ENCODE measurements at regions not wholly inside any gene's neighbourhood (a gene's known extent, or its start where the extent isn't known, plus 50 kb on each side); places are given as distances from the start of the nearest gene placed in this dataset.
A peak's percentile ranks its signal among the peaks of the same experiment; 100 is the strongest.

DNA sequence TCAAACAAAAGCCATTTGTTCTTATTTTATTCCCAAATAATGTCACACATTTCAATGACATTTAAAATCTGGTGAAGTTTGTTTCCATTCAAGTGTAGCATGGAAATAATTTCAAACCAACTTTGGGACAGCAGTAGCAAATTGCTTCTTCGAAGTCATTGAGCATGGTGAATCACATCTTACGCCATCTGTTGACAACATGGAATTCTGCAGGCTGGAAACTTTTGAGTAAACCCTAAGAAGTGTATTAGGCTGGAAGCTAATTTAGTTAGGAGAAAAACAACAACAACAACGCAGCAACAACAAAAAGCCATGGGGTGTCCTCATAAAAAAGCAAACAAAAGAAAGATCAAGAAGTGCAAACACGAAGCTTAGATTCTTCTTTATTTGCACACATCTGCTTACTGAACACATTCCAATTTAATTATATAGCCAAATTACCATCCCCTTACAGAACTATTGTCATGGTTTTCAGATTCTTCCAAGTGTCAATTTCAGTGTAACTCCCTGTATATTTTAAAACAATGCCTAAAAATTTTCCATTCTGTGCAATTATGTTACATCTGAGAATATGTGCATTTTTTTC, 659.0 kb upstream of the CDH7 start:
- Histone ChIP-seq H3K79me2 (ENCODE audit: insufficient read depth, low read depth, low read length) (no peaks in the 10 kb centered on the region), H3K4me2 (ENCODE audit: low read length) (no peak overlapping the region), H2AFZ (ENCODE audit: low read length) (no peak overlapping the region), H3K4me1 (ENCODE audit: insufficient read depth, low read length, poor library complexity, severe bottlenecking) (no peaks in the 10 kb centered on the region), H3K4me3 (ENCODE audit: low read depth, low read length, poor library complexity, severe bottlenecking) (no peak overlapping the region), H4K20me1 (ENCODE audit: insufficient read depth, low read length) (no peaks in the 10 kb centered on the region), H3K9me3 (ENCODE audit: low read length) (no peaks in the 10 kb centered on the region), H3K36me3 (ENCODE audit: insufficient read depth, low read length) (no peaks in the 10 kb centered on the region), H3K27ac (ENCODE audit: low read depth, low read length, poor library complexity, severe bottlenecking) (no peak overlapping the region), H3K9me2 (ENCODE audit: insufficient read depth, low read length) (no peaks in the 10 kb centered on the region)
- TF ChIP-seq, protein P1, sequence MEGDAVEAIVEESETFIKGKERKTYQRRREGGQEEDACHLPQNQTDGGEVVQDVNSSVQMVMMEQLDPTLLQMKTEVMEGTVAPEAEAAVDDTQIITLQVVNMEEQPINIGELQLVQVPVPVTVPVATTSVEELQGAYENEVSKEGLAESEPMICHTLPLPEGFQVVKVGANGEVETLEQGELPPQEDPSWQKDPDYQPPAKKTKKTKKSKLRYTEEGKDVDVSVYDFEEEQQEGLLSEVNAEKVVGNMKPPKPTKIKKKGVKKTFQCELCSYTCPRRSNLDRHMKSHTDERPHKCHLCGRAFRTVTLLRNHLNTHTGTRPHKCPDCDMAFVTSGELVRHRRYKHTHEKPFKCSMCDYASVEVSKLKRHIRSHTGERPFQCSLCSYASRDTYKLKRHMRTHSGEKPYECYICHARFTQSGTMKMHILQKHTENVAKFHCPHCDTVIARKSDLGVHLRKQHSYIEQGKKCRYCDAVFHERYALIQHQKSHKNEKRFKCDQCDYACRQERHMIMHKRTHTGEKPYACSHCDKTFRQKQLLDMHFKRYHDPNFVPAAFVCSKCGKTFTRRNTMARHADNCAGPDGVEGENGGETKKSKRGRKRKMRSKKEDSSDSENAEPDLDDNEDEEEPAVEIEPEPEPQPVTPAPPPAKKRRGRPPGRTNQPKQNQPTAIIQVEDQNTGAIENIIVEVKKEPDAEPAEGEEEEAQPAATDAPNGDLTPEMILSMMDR (conservative IDR thresholded peaks at IDR 0.05; ENCODE audit: low read length), result peak; percentile 69
- no peak for TF ChIP-seq EZH2phosphoT487 (IDR thresholded peaks at IDR 0.05; ENCODE audit: borderline replicate concordance, low read depth, low read length)
- ChIA-PET POLR2A (no interaction called here), CTCF (ENCODE audit: unreplicated experiment) (no interaction called here)
- no TSS peak for BruUV-seq (replicated peaks)
- peak; percentile 28 for DNase-seq (ENCODE audit: low spot score)
- intact Hi-C loops (cut with micrococcal nuclease; ENCODE audit: unreplicated experiment), result no loop called here

DNA sequence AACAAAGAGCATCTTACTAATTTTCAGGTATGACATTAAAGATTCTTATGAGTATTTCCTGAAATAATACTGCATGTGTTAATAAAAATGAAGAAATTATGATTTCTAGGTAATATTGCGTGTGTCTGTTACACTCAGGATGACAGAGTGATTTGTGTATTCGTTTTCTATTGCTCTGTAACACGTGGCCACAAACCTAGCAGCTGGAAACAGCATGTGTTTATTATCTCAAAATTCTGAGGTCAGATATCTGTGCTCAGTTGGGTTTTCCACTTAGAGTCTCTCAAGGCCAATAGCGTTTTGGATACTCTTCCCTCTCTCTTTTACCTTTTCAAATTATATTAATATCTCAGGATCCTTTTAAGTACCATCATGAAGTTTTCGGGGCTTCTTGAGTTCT, 667.9 kb upstream of the CDH7 start:
- no peaks in the 10 kb centered on the region for H3K9me2 ChIP-seq (ENCODE audit: insufficient read depth, low read length)
- no peaks in the 10 kb centered on the region for H3K36me3 ChIP-seq (ENCODE audit: insufficient read depth, low read length)
- H4K20me1 ChIP-seq (ENCODE audit: insufficient read depth, low read length), result no peaks in the 10 kb centered on the region
- no peaks in the 10 kb centered on the region for H3K9me3 ChIP-seq (ENCODE audit: low read length)
- ChIA-PET CTCF (ENCODE audit: unreplicated experiment) (no interaction called here), POLR2A (no interaction called here)
- H3K4me2 ChIP-seq (ENCODE audit: low read length), result no peak overlapping the region
- H3K4me1 ChIP-seq (ENCODE audit: insufficient read depth, low read length, poor library complexity, severe bottlenecking), result no peaks in the 10 kb centered on the region
- no peak overlapping the region for H2AFZ ChIP-seq (ENCODE audit: low read length)
- intact Hi-C loops (cut with micrococcal nuclease; ENCODE audit: unreplicated experiment), result no loop called here
- no peak for DNase-seq (ENCODE audit: low spot score)
- H3K79me2 ChIP-seq (ENCODE audit: insufficient read depth, low read depth, low read length), result no peaks in the 10 kb centered on the region
- H3K4me3 ChIP-seq (ENCODE audit: low read depth, low read length, poor library complexity, severe bottlenecking), result no peak overlapping the region
- TF ChIP-seq EZH2phosphoT487 (IDR thresholded peaks at IDR 0.05; ENCODE audit: borderline replicate concordance, low read depth, low read length), result no peak
- TF ChIP-seq, protein P1 (conservative IDR thresholded peaks at IDR 0.05; ENCODE audit: low read length), result no peak
- no peak overlapping the region for H3K27ac ChIP-seq (ENCODE audit: low read depth, low read length, poor library complexity, severe bottlenecking)
- no TSS peak for BruUV-seq (replicated peaks)

DNA sequence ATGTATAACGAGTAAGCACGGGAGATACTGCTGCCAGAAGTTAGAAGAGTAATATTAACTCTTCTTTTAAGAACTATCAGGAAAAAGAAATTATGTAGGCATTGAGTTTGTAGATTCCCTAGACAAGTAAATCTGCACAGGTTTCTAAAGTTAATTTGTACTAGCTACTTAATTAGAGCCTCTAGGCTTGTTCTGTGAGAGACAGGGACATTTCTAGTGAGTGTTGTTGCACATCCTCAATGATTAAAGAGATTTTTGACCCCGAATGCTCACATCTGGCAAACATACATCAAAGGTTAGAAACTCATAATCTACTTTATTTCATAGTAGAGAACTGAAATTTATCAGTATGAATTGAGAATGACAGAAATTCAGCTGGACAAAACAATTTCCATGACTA, 669.0 kb upstream of the CDH7 start:
- CTCF ChIA-PET (ENCODE audit: unreplicated experiment), result no interaction called here
- Histone ChIP-seq H3K9me3 (ENCODE audit: low read length) (no peaks in the 10 kb centered on the region), H4K20me1 (ENCODE audit: insufficient read depth, low read length) (no peaks in the 10 kb centered on the region), H3K9me2 (ENCODE audit: insufficient read depth, low read length) (no peaks in the 10 kb centered on the region), H3K4me1 (ENCODE audit: insufficient read depth, low read length, poor library complexity, severe bottlenecking) (no peaks in the 10 kb centered on the region), H3K27ac (ENCODE audit: low read depth, low read length, poor library complexity, severe bottlenecking) (no peak overlapping the region), H3K36me3 (ENCODE audit: insufficient read depth, low read length) (no peaks in the 10 kb centered on the region), H3K79me2 (ENCODE audit: insufficient read depth, low read depth, low read length) (no peaks in the 10 kb centered on the region), H3K4me3 (ENCODE audit: low read depth, low read length, poor library complexity, severe bottlenecking) (no peak overlapping the region), H3K4me2 (ENCODE audit: low read length) (no peak overlapping the region), H2AFZ (ENCODE audit: low read length) (no peak overlapping the region)
- no peak for TF ChIP-seq EZH2phosphoT487 (IDR thresholded peaks at IDR 0.05; ENCODE audit: borderline replicate concordance, low read depth, low read length)
- TF ChIP-seq, protein P1 (conservative IDR thresholded peaks at IDR 0.05; ENCODE audit: low read length), result no peak
- intact Hi-C loops (cut with micrococcal nuclease; ENCODE audit: unreplicated experiment), result no loop called here
- no TSS peak for BruUV-seq (replicated peaks)
- DNase-seq (ENCODE audit: low spot score), result no peak
- POLR2A ChIA-PET, result no interaction called here
